HG03175 (cell line): ENCODE measurements at regions not wholly inside any gene's neighbourhood (a gene's known extent, or its start where the extent isn't known, plus 50 kb on each side); places are given as distances from the start of the nearest gene placed in this dataset.

ENCODE experiments used
- ATAC-seq: cut with Tn5 transposase; IDR thresholded peaks from one replicate; pipeline ENCODE4 v1.9.1; 2021; ENCODE audit warnings: mild to moderate bottlenecking, moderate library complexity; ENCODE audit not compliant: unreplicated experiment

GRCh38 chr9:108618906-108619550, 236.8 kb downstream of the ACTL7B start:
- no peak for ATAC-seq

DNA sequence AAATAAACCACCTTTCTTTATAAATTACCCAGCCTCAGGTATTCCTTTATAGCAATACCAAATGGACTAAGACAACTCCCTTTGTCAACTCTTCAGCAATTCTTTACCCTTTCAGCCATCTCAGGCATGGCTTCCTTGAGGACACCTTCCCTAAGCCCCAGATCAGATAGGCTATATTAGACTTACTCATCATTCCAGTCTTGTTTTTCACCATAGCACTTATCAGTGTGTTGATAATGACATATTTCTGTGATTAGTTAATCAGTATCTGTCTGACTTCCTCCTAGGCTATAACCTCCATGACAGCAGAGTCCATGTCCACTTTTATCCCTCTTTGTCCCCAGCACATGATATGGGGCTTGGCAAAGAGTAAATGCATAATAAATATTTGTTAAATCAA, 238.1 kb downstream of the ACTL7B start:
- ATAC-seq: no peak

- no peak for ATAC-seq
Measured at GRCh38 chr9:108615152-108615551, 240.6 kb downstream of the ACTL7B start.

DNA sequence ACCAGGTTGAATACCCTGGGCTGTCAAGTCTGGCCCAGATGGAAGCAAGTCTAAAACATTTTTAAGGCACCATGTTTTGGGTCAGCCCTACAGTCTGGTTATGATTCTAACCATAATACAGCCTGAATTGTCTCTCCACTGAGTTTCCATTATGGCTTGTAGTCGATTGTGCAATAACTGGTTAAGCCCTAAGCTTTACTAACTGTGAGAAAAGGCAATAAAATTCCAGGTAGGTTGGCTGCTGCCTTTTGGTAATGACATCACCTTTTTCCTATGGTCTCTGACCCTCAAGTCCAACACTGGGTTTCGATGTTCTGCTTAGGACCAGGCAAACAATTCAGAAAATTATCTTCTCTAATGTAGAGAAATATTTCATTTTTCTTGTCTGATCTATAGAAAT, 243.3 kb downstream of the ACTL7B start:
- no peak for ATAC-seq

DNA sequence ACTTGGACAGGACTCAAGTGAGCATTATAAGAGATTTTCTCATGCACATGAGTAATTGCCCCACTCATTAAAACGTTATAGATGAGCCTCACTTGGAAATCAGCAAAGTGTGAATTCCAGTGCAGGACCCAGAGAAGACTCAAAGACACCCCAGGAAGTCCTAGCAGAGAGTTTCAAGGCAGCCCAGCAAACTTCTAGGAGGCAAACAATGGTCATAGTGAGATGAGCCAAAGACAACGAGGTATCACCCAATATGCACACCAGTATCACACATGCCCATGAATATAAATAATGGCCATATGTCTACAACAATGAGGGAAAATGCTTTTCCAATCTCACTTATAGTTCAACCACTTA, 245.9 kb downstream of the ACTL7B start:
- ATAC-seq: no peak

GRCh38 chr9:108609227-108609896, 246.4 kb downstream of the ACTL7B start:
- ATAC-seq: no peak

DNA sequence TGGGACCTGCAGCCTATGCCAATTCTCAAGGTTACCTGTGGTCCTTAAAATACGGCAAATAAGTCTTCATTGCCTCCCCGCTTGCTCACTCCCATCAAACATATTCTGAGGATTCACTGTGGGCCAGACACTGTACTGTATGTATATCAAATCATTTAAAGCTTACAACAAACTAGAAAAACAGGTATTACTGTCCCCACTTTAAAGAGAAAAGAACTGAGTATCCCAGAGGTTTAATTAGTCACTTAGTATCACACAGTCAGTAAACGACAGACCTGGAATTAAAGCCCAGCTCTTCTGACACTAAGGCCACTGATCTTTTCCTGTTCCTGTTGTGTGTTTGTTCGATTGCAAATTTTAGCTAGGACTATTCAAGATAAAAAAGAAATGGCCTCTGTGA, 248.2 kb downstream of the ACTL7B start:
- ATAC-seq: no peak

DNA sequence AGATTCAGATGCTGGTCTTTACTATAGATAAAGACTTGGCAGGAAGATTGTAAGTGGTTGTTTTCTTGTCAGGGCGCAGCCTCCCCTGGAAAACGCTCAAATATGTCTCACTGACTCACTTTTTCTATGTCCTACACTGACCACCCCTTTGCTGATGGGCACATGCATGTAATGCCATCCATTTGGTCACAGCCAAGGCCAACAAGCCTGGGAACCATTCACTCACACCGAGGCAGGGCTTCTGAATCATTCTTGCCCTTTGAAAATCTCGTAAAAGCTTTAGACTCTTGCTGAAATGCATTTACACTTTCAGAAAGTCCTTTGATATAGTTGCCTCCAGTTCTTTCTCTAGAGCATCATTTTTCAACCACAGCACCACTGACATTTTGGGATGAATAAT, 249.4 kb downstream of the ACTL7B start:
- no peak for ATAC-seq

- ATAC-seq: no peak
Measured at GRCh38 chr9:108603141-108603540, 252.6 kb downstream of the ACTL7B start.

DNA sequence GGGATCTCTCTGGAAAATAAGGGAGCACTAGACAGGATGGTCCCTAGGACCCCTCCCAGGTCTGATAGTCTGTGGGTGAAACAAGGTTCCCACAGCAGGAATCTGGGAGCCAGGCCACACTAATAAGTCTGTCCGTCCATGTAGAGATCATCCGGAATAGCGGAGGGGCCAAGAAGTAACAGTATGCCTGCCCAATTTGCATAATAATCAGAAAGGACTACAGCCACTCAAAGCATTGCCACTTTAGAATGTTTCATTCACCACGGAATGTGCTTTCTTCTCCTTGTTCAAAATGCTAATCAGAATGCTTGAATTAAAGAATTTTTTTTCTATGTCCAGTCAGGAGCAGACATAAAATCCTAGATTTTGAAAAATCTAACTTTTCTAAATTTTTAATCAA, 254.9 kb downstream of the ACTL7B start:
- ATAC-seq: no peak

GRCh38 chr9:108599571-108599970, 256.2 kb downstream of the ACTL7B start:
- no peak for ATAC-seq

DNA sequence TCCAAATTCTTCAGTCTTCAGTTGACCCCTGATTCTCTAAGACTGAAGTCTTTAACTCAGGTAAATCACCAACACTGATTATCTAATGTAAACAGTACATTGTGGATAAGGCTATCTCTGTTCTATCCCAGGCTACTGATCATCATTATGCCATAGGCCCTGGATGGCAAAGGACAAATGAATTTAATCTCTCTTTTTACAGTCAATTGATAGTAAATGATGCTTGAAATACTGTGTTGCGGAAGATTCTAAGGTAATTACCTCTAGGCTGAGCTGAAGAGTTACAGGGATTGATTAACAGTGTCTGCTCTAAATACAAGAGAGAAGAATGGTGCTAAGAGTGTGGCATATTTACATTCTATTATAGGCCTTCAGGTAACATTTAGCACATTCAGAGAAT, 264.7 kb downstream of the ACTL7B start:
- no peak for ATAC-seq

DNA sequence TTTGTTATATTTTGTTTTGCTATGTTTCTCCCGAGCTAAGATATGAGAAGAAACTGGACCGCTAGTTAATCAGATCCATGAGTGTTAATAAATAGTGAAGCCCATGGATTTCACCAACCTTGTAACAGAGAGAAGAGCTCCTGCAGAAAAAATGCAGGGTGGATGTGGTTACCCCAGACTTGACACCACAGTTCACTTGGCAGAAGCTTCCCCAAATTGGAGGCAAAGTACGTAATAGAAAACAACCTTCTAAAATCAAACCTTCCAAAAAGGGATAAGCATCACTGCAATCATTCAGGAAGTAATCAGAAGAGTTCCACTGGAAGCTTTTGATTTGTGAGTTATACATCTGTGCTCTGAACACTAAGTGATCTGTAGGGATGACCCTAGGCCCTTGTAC, 267.5 kb downstream of the ACTL7B start:
- no peak for ATAC-seq

GRCh38 chr9:108586471-108587139, 269.2 kb downstream of the ACTL7B start:
- ATAC-seq: no peak

DNA sequence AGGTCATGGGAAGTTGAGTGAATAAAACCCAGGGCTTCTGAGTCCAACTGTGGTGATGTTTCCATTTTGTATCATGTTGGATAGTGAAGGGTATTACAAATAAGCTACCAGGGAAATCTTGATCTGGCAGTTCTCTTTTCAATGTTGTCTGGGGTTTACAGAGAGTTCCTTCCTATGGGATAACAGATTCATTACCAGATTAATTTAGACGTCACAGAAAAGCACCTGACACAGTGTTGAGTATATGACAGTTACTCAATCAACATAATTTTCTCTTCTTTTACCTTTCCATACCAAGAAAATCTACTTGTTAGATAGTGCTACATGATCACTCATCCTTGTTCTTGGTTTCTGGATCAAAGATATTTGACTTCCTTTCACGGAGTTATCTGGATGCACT, 270.9 kb downstream of the ACTL7B start:
- ATAC-seq: no peak

DNA sequence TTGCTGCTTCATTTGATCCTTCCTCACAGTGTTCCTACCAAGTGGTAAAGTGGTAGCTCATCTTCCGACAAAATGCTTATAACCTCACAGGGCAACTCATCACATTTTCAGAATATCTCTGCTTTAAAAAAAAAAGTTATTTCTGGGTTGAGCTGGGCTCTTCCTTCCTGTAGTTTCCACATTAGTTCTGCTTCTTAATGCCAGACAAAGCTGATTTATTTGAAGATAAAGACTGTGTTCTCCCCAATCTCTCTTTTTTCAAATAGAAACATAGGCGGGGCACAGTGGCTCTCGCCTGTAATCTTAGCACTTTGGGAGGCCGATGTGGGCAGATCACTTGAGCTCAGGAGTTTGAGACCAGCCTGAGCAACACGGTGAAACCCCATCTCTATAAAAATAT, 273.1 kb downstream of the ACTL7B start:
- ATAC-seq: no peak

- ATAC-seq: no peak
Measured at GRCh38 chr9:108579757-108580439, 275.9 kb downstream of the ACTL7B start.

DNA sequence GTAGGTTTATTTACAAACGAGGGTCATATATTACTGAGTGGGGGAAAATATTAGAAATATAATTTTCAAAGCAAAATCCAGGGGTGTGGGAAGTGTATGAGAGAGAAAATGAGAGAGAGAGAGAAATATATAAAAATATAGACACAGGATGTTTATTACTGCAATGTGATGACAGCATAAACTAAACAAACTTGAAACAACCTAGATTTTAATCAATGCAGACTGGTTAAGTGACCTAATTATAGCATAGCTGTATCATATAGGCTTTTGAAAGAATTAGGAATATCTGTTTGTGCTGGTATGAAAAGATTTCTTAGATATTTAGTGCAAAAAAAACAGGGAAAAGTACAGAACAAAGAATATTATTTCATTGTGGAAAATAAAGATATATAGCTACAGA, 280.5 kb downstream of the ACTL7B start:
- no peak for ATAC-seq

GRCh38 chr9:108569624-108570023, 286.2 kb downstream of the ACTL7B start:
- no peak for ATAC-seq

DNA sequence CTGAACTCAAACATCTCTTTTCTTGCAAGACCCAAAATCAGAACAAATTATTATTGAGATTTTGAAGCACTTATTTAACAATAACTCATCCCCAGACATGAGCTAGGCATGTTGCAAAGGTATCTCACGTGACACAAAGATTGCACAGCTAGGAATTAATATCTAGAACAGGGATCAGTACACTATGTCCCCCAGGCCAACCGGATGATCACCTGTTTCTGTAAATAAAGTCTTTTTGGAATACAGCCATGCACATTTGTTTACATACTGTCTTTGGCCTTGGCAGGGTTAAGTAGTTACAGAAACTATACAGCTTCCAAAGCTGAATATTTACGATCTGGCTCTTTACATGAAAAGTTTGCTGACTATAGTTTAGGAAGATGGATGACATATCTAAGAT, 287.7 kb downstream of the ACTL7B start:
- ATAC-seq: no peak

DNA sequence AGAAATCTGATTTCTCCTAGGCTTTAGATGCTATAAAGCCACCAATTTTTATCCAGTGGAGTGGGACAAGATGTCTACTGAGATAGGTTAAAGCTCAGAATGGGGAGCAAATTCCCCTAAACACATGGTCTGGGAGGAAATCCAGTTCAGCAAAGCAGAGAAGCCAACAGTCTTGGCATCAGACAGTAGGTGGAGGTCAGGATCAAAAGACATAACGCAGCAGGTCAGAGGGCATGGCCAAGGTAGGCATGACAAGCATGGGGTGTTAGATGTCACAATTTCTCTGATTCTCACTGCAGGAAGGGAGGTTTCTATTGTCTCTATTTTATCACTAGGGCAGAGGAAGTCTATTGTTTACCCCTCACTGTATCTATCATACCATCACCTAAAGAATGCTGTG, 288.2 kb downstream of the ACTL7B start:
- no peak for ATAC-seq
